Smooth muscle cell (in vitro differentiated cells): ENCODE measurements at regions not wholly inside any gene's neighbourhood (a gene's known extent, or its start where the extent isn't known, plus 50 kb on each side); places are given as distances from the start of the nearest gene placed in this dataset.

ENCODE experiments used
- DNase-seq: peaks from one replicate; lab custom pipeline; 2025; ENCODE audit not compliant: unreplicated experiment; lab: John Stamatoyannopoulos, UW
- H2AFZ ChIP-seq: fragments of 200-600 bp; sonication (generic); 2 replicates; pipeline ENCODE4 v1.6.0; 2016; ENCODE audit warnings: antibody characterized with exemption, low read depth, mild to moderate bottlenecking
- H3F3A ChIP-seq: fragments of 200-600 bp; sonication (generic); 2 replicates; pipeline ENCODE4 v1.6.0; 2017; ENCODE audit warnings: antibody characterized with exemption, low read depth
- H3K27ac ChIP-seq: fragments of 200-600 bp; sonication (generic); 2 replicates; pipeline ENCODE4 v1.5.1; 2016; ENCODE audit warnings: low read depth, mild to moderate bottlenecking
- H3K27me3 ChIP-seq: fragments of 200-600 bp; sonication (generic); 2 replicates; pipeline ENCODE4 v1.6.1; 2016; ENCODE audit warnings: low read depth, mild to moderate bottlenecking
- H3K36me3 ChIP-seq: fragments of 200-600 bp; sonication (generic); 2 replicates; pipeline ENCODE4 v1.5.1; 2016; ENCODE audit warnings: low read depth
- H3K4me1 ChIP-seq: fragments of 200-600 bp; sonication (generic); 2 replicates; pipeline ENCODE4 v1.5.1; 2016; ENCODE audit warnings: low read depth
- H3K4me2 ChIP-seq: fragments of 200-600 bp; sonication (generic); 2 replicates; pipeline ENCODE4 v1.6.0; 2016; ENCODE audit warnings: mild to moderate bottlenecking
- H3K4me3 ChIP-seq: fragments of 200-600 bp; sonication (generic); 2 replicates; pipeline ENCODE4 v1.5.1; 2016; ENCODE audit warnings: mild to moderate bottlenecking
- H3K79me2 ChIP-seq: fragments of 200-600 bp; sonication (generic); 2 replicates; pipeline ENCODE4 v1.6.0; 2016; ENCODE audit warnings: low read depth, mild to moderate bottlenecking
- H3K9ac ChIP-seq: fragments of 200-600 bp; sonication (generic); 2 replicates; pipeline ENCODE4 v1.6.0; 2016; ENCODE audit warnings: low read depth
- H3K9me3 ChIP-seq: fragments of 200-600 bp; sonication (generic); replicated peaks from 2 replicates; pipeline ENCODE4 v1.5.1; 2016; ENCODE audit warnings: low read depth
- H4K20me1 ChIP-seq: fragments of 200-600 bp; sonication (generic); 2 replicates; pipeline ENCODE4 v1.6.0; 2016; ENCODE audit warnings: low read depth
- CTCF ChIP-seq: fragments of 200-600 bp; sonication (generic); IDR thresholded peaks from 2 replicates; pipeline ENCODE4 v1.5.1; 2017; ENCODE audit warnings: borderline replicate concordance, mild to moderate bottlenecking, antibody characterized with exemption; ENCODE audit not compliant: insufficient read depth, poor library complexity, severe bottlenecking
- WGBS: methylation state at CpG from one replicate; pipeline ENCODE4 v1.1.7; 2016; ENCODE audit warnings: low lambda C conversion rate; 5-methylcytosine and 5-hydroxymethylcytosine counted together

- no peaks in the 10 kb centered on the region for H3K79me2 ChIP-seq
- H3K27ac ChIP-seq = no peak overlapping the region
- no peaks in the 10 kb centered on the region for H3K27me3 ChIP-seq
- H3K4me1 ChIP-seq = no peaks in the 10 kb centered on the region
- 43% methylated on average over 4 of the region's 4 CpGs for WGBS
- no peak for DNase-seq
- no peaks in the 10 kb centered on the region for H4K20me1 ChIP-seq
- no peak for TF ChIP-seq CTCF
- H3K36me3 ChIP-seq = no peaks in the 10 kb centered on the region
- no peak overlapping the region for H3K4me2 ChIP-seq
- no peaks in the 10 kb centered on the region for H3K9me3 ChIP-seq
- no peaks in the 10 kb centered on the region for H3F3A ChIP-seq
- H3K4me3 ChIP-seq = no peak overlapping the region
- H2AFZ ChIP-seq = no peak overlapping the region
- H3K9ac ChIP-seq = no peak overlapping the region
Measured at GRCh38 chr10:111999205-111999914, 184.2 kb downstream of the GPAM start.

GRCh38 chr10:111999915-112000302 is 183.7 kb downstream of the GPAM start:
- no peak for DNase-seq
- WGBS = 47% methylated on average over 3 of the region's 3 CpGs
- H3K36me3 ChIP-seq = no peaks in the 10 kb centered on the region

GRCh38 chr10:112000466-112000865 is 183.1 kb downstream of the GPAM start:
- H3K4me2 ChIP-seq = no peak overlapping the region

More at GRCh38 chr10:111999915-112000302, 183.7 kb downstream of the GPAM start:
- Histone ChIP-seq H3K27ac (no peak overlapping the region), H3F3A (no peaks in the 10 kb centered on the region), H3K79me2 (no peaks in the 10 kb centered on the region), H4K20me1 (no peaks in the 10 kb centered on the region), H3K4me2 (no peak overlapping the region), H3K4me3 (no peak overlapping the region), H3K27me3 (no peaks in the 10 kb centered on the region), H3K9me3 (no peaks in the 10 kb centered on the region), H3K9ac (no peak overlapping the region), H2AFZ (no peak overlapping the region), H3K4me1 (no peaks in the 10 kb centered on the region)
- TF ChIP-seq CTCF = no peak

More at GRCh38 chr10:112000466-112000865, 183.1 kb downstream of the GPAM start:
- Histone ChIP-seq H3K9me3 (no peaks in the 10 kb centered on the region), H3K36me3 (no peaks in the 10 kb centered on the region), H3K79me2 (no peaks in the 10 kb centered on the region), H3K4me1 (no peaks in the 10 kb centered on the region), H3K27me3 (no peaks in the 10 kb centered on the region), H3F3A (no peaks in the 10 kb centered on the region), H4K20me1 (no peaks in the 10 kb centered on the region), H3K9ac (no peak overlapping the region), H2AFZ (no peak overlapping the region), H3K4me3 (no peak overlapping the region), H3K27ac (no peak overlapping the region)
- TF ChIP-seq CTCF = no peak
- DNase-seq = no peak
- WGBS = 92% methylated on average over 2 of the region's 2 CpGs
